Erythroblast (primary cell): ENCODE measurements at regions not wholly inside any gene's neighbourhood (a gene's known extent, or its start where the extent isn't known, plus 50 kb on each side); places are given as distances from the start of the nearest gene placed in this dataset.

Experiments used
- GATA1 ChIP-seq: IDR thresholded peaks from 2 replicates; pipeline ENCODE4 v1.6.1; 2011; ENCODE audit warnings: low read depth, mild to moderate bottlenecking, control low read depth, low read length, moderate library complexity
- POLR2A ChIP-seq: IDR thresholded peaks from 2 replicates; pipeline ENCODE4 v1.6.1; 2011; ENCODE audit warnings: mild to moderate bottlenecking, low read length

DNA sequence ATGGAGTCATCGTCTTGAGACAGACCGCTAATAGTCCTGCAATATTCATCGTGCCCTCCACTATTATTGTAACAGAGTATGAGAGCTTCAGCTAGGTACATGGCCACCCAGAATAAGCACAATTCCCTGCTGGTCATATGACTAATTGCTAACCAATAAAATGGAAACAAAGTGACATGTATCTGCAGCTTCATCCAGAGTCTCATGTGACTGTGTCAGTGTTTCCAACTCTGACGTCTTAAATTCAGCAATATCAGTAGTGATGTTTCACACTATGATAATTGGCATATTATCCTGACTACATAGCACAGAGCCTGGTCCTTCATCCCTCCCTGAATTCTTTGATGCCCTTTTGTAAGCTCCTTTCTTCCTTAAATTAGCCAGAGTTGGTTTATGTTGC, 167.4 kb downstream of the RPS29 start:
- no peak for TF ChIP-seq POLR2A
- TF ChIP-seq GATA1 = no peak
